Erythroblast (primary cell): ENCODE measurements at regions not wholly inside any gene's neighbourhood (a gene's known extent, or its start where the extent isn't known, plus 50 kb on each side); places are given as distances from the start of the nearest gene placed in this dataset.

Experiments
- GATA1 ChIP-seq: IDR thresholded peaks from 2 replicates; pipeline ENCODE4 v1.6.1; 2011; ENCODE audit warnings: low read depth, mild to moderate bottlenecking, control low read depth, low read length, moderate library complexity
- POLR2A ChIP-seq: IDR thresholded peaks from 2 replicates; pipeline ENCODE4 v1.6.1; 2011; ENCODE audit warnings: mild to moderate bottlenecking, low read length

- TF ChIP-seq POLR2A (no peak), GATA1 (no peak)
Measured at GRCh38 chr20:60411813-60412212, 453.6 kb downstream of the CDH26 start.
